ENCODE measurements at regions not wholly inside any gene's neighbourhood (a gene's known extent, or its start where the extent isn't known, plus 50 kb on each side); places are given as distances from the start of the nearest gene placed in this dataset.

- TF ChIP-seq CTCF (IDR thresholded peaks at IDR 0.05): no peak
- no peak for TF ChIP-seq POLR2AphosphoS5 (IDR thresholded peaks at IDR 0.05)
Measured at GRCh38 chr13:33520468-33520839, 234.9 kb upstream of the STARD13 start.
